ENCODE measurements at regions not wholly inside any gene's neighbourhood (a gene's known extent, or its start where the extent isn't known, plus 50 kb on each side); places are given as distances from the start of the nearest gene placed in this dataset.

GRCh38 chr1:209455145-209455544 lies 128.4 kb upstream of the CAMK1G start:
- WGBS, 2 donors = 38 to 45% methylated on average over 3 of the region's 3 CpGs
- intact Hi-C loops (cut with DNase I; ENCODE audit: low total_unique reads) = no loop called here

GRCh38 chr1:209455661-209456358 lies 127.7 kb upstream of the CAMK1G start:
- no peak for DNase-seq (ENCODE audit: low spot score in 2 of 2)
- TF ChIP-seq POLR2A (IDR thresholded peaks at IDR 0.05) = no peak
- TF ChIP-seq, protein P1, sequence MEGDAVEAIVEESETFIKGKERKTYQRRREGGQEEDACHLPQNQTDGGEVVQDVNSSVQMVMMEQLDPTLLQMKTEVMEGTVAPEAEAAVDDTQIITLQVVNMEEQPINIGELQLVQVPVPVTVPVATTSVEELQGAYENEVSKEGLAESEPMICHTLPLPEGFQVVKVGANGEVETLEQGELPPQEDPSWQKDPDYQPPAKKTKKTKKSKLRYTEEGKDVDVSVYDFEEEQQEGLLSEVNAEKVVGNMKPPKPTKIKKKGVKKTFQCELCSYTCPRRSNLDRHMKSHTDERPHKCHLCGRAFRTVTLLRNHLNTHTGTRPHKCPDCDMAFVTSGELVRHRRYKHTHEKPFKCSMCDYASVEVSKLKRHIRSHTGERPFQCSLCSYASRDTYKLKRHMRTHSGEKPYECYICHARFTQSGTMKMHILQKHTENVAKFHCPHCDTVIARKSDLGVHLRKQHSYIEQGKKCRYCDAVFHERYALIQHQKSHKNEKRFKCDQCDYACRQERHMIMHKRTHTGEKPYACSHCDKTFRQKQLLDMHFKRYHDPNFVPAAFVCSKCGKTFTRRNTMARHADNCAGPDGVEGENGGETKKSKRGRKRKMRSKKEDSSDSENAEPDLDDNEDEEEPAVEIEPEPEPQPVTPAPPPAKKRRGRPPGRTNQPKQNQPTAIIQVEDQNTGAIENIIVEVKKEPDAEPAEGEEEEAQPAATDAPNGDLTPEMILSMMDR (IDR thresholded peaks at IDR 0.05) = no peak
- intact Hi-C loops (cut with DNase I; ENCODE audit: low total_unique reads) = no loop called here
- H3K4me3 ChIP-seq (ENCODE audit: low read depth, poor library complexity, severe bottlenecking) = no peak overlapping the region
- 49 to 53% methylated on average over 6 of the region's 6 CpGs for WGBS, 2 donors

More at GRCh38 chr1:209455145-209455544, 128.4 kb upstream of the CAMK1G start:
- TF ChIP-seq, protein P1 (IDR thresholded peaks at IDR 0.05) = no peak
- no peak for TF ChIP-seq POLR2A (IDR thresholded peaks at IDR 0.05)
- DNase-seq (ENCODE audit: low spot score in 2 of 2) = no peak
- no peak overlapping the region for H3K4me3 ChIP-seq (ENCODE audit: low read depth, poor library complexity, severe bottlenecking)

DNA sequence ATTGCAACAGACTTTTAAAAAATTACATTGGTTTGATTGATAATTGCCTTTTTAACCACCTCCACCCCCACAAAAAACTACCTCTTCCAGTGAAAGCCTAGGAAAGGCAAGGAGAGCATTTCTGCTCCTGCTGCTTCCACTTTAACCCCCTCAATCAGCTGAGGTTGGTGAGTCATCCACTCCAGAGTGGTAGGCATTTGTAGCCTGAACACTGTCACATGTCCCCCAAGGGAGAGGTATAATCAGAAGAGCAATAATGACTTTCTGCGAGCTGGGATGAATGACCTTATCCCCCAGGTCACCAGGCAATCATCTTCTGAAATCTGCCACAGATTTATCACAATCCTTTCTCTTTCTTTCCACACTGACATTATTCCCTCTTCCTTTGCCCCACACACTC lies 126.6 kb upstream of the CAMK1G start:
- 44 to 61% methylated on average over 1 of the region's 1 CpG for WGBS, 2 donors
- intact Hi-C loops (cut with DNase I; ENCODE audit: low total_unique reads) = no loop called here
- no peak overlapping the region for H3K4me3 ChIP-seq (ENCODE audit: low read depth, poor library complexity, severe bottlenecking)
- no peak for DNase-seq (ENCODE audit: low spot score in 2 of 2)
- TF ChIP-seq, protein P1 (IDR thresholded peaks at IDR 0.05) = no peak
- TF ChIP-seq POLR2A (IDR thresholded peaks at IDR 0.05) = no peak

- DNase-seq (ENCODE audit: low spot score in 2 of 2) = no peak
- intact Hi-C loops (cut with DNase I; ENCODE audit: low total_unique reads) = no loop called here
- TF ChIP-seq POLR2A (IDR thresholded peaks at IDR 0.05) = no peak
- TF ChIP-seq, protein P1 (IDR thresholded peaks at IDR 0.05) = no peak
- no peak overlapping the region for H3K4me3 ChIP-seq (ENCODE audit: low read depth, poor library complexity, severe bottlenecking)
- WGBS, 2 donors = 81 to 82% methylated on average over 6 of the region's 6 CpGs
Observed at GRCh38 chr1:209457401-209458125, 126.0 kb upstream of the CAMK1G start.

DNA sequence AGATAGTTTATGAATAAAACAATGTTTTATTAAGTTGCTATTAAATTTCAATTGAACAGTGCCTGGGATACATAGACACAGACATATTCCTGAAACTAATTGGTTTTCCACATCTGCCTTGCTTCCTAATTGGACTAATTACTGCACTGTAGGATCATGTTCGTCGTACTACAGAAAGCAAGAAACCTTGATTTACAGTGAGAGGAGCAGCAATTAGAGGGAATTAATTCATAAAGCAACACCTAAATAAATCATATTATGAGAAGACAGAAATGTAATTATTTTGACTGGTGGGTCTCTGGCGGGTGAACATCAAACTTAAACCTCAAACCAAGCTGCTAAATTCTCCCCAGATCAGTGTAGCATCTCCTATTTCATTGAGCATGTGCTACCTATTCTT lies 124.6 kb upstream of the CAMK1G start:
- H3K4me3 ChIP-seq (ENCODE audit: low read depth, poor library complexity, severe bottlenecking) = no peak overlapping the region
- no peak for DNase-seq (ENCODE audit: low spot score in 2 of 2)
- 75 to 79% methylated on average over 3 of the region's 3 CpGs for WGBS, 2 donors
- intact Hi-C loops (cut with DNase I; ENCODE audit: low total_unique reads) = no loop called here
- TF ChIP-seq, protein P1 (IDR thresholded peaks at IDR 0.05) = no peak
- no peak for TF ChIP-seq POLR2A (IDR thresholded peaks at IDR 0.05)

All from lower leg skin (tissue), 4 donors.